NCI-H1417 treated with DMSO at 0.1 percent for 48 hours (cell line): ENCODE measurements at regions not wholly inside any gene's neighbourhood (a gene's known extent, or its start where the extent isn't known, plus 50 kb on each side); places are given as distances from the start of the nearest gene placed in this dataset.
"Not testable (repeated sequence)": the region's sequence is repeated elsewhere in the genome, so short reads cannot be mapped to it uniquely, and the experiment has no call there.

Source experiments
- DNase-seq: peaks from one replicate; lab custom pipeline; 2025; lab: John Stamatoyannopoulos, UW

DNA sequence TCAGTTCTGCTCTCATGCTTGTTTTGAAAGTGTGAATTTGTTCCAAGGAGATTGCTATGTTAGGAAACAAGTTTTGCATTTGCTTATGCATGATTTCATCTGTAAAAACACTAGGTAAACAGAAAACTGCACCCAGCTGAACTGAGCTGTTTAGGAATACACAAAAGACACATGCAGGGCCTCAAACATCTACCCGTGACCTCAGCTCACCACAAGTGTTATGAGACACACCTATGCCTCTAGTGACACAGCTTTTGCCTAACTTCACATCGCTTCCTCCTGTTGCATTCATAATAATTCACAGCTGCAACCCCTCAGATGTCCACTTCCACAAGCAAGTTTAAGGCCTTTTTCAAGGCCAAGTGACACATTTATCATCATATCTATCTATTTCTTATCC is 98.0 kb upstream of the SLC24A3 start:
- no peak for DNase-seq

DNA sequence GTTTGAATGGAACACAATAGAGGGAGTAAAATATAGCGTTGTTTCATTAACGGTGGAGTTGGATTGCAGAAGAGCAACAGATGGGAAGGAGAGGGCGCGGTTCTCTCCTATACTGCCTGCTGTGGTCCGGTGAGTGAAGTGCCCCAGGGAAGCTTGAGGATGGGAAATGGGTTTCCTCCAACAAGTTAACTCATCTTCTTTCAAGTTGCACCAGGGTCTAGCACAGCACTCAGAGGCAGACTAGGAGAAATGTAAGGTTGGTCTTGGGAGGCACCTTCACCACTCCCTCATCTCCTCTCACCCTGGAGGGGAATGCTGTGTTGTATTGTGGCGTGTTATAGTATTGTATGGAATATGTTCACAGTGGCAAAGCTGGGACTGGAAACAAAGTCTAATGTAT is 96.9 kb upstream of the SLC24A3 start:
- DNase-seq, result no peak

DNA sequence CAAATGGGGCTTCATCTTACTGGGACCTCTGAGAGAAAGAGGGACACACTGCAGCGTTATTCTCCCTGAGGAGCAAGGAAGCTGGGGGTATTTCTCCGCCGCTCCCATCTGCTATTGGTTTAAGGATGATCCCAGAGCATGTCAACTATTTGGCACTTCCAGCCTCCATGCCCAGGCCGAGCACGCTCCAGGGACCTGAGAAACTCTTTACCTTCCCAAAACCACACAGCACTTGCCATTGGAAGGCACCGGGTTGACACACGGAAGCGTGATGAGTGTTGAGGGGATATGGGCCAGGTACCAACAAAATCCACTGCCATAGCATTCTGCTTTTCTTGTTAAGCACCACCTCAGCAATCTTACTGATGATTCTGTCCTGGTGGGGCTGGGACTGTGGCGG is 92.4 kb upstream of the SLC24A3 start:
- no peak for DNase-seq

DNA sequence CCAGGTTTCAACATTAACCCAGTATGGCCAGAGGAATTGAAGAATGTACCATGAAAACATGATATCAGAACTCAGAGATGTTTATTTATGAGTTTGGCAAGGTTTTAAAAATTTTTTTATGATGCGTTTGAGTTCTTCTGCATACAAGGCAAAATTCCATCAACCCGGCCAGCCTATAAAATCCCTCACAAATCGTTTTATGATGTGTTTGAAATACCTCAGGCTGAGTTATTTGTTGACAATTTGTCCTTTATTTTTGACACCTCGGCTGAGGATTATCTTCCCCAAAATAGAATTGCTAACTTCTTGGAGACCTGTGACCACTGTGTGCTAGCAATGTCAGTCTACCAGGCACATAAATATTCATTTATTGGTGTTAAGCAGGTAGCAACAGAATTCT is 91.9 kb upstream of the SLC24A3 start:
- no peak for DNase-seq

DNA sequence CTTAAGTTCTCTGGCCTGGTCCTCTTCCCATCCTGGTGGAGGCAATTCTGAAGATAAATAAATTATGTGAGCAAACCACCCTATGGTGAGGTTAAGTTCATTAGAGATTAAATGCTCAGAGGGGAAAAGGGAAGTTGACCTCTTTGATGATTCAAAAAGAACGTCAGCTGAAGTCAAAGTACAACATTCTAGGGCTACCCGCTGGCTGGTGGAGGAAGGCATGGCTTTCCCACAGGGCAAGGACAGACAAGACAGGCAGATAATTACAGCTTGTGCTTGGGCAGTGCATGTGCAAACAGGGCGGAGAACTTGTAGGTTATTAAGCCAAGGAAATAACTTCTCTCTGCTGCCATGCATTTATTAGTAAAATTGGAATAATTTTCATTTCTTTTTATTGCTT is 91.0 kb upstream of the SLC24A3 start:
- DNase-seq, result no peak

DNA sequence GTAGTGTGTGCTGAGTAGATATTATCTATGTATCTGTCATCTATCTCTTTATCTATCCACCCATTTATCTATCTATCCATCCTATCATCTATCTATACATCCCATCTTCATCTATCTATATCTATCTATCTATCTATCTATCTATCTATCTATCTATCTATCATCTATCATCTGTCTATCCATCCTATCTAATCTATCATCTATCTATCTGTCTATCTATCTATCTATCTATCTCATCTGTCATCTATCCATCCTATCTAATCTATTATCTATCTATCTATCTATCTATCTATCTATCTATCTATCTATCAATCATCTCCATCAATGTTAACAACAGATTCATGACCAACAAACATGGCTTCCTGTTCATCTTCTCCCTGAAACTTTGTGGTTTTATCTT is 90.5 kb upstream of the SLC24A3 start:
- no peak for DNase-seq

DNA sequence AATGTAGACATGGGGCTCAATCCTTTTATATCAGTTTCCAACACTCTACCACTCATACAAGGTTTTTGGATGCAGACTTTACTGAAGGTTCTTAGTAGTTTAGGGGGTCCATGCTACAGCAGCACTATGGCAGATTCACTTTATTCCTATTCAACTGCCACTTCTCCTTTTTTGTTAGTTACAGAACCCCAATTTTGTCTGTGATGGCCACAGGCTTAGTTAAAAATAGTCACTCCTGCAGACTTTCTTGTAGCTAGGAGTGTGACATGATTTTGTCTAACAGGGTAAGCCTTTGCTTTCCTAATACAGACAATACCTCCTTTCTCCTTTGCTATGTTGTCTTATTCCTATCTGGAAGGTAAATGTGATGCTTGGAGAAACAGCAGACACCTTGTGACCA is 90.0 kb upstream of the SLC24A3 start:
- DNase-seq, result no peak

DNA sequence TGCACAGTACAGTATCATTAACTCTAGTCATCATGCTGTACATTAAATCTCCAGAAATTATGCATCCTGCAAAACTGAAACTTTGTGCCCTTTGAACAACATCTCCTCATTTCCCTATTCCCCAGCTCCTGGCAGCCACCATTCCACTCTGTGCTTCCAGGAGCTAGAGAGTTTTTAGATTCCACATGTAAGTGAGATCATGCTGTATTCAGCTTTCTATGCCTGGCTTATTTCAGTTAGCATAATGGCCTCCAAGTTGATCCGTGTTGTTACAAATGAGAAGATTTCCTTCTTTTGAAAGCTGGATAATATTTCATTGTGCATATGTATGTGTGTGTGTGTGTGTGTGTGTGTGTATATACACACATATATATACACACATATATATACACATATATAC is 86.9 kb upstream of the SLC24A3 start:
- no peak for DNase-seq

DNA sequence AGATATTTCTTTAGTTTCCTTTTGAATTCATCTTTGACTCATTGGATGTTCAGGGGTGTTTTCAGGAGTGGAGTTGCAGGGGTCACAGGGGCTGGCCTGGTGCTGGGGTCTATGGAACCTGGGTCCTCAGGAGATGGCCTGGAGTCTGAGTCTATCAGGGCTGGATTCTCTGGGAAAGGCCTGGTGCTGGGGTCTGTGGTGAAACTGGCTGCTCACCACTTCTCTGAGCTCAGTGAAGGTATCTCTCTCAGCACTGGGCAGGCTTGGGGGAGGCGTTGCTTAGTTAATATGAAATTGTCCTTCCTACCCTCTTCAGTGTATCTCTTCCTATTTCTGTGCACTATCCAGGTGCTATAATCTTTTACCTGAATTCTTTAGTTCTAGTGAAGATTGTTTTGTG is 83.1 kb upstream of the SLC24A3 start:
- no peak for DNase-seq

DNA sequence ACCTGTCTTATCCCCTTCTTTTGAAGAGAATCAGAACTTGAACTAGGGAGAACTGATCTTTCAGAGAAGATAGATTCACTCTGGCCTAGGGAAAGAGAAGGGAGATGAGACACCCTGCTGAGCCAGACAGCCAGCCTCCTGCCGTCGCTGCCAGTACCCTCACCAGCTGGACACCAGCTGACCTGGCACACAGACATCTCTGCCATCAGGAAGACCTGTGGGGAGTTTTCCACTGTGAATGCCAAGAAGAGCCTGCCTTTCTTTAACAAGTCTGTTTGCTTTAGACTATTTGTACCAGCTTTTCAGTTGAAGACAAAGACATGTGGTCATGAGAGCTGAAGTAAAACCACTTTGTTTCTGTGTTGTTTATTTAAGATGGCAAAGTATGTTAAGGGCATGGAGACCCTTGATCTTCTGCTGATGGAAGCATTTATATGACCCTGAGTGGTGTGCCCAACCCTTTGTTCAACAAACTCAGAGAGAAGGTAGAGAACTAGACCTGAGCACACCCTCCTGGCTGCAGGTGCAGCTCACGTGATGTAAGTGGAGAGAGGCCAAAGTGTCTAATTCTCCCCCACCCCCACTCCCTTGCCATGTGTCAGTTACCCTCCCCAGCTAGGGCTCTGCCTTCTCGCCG is 82.3 kb upstream of the SLC24A3 start:
- DNase-seq, result peak; percentile 27

DNA sequence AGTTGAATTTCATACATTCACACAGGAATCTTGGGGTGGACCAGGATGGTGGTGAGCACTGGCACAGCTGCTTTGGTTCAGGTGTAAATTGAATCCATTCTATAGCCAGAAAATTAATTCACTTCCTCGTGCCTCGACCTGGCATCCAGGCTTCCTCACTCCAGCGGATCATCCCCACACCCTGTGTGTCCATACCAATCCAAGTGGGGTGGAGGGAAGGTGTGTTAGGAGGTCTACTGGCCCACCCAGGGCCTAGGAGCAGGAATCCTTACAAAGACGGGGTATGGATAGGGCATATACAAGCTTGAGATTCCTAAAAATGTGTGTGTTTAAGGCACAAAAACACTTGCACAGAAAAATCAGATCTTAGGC is 81.8 kb upstream of the SLC24A3 start:
- DNase-seq, result no peak

DNA sequence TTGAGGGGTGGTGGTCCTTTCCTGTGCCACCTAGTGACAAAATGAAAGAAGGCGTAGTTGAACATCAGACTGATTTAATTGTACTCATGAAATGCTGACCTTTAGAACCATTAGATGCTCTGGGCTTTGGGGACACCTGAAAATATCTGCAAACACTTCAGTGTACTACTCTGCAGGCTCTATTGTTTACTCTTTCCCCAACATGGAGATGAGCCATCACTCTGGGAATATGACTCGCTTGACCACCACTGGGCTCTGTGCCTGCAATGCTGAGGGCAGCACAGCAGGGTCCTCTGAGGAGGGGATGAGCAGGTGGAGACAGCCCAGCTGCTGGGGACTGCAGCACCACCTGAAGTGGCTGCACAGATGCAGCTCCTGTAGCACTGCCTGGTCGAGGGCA is 74.8 kb upstream of the SLC24A3 start:
- DNase-seq, result peak; percentile 33

DNA sequence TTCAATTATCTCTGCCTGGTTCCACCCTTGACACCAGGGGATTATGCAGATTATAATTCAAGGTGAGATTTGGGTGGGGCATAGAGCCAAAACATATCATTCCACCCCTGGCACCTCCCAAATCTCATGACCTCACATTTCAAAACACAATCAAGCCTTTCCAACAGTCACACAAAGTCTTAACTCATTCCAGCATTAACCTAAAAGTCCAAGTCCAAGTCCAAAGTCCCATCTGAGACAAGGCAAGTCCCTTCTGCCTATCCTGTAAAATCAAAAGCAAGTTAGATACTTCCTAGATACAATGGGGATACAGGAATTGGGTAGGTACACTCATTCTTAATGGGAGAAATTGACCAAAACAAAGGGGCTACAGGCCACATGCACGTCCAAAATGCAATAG is 73.7 kb upstream of the SLC24A3 start:
- DNase-seq, result no peak

DNA sequence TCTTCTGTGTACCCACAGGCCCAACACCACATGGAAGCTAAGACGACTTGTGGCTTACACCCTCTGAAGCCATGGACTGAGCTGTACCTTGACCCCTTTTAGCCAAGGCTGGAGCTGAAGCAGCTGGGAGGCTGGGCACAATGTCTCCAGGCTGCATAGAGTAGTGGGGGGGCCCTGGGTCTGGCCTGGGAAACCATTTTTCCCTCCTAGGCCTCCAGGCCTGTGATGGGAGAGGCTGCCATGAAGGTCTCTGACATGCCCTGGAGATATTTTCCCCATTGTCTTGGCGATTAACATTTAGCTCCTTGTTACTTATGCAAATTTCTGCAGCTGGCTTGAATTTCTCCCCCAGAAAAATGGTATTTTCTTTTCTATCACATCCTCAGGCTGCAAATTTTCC is 72.9 kb upstream of the SLC24A3 start:
- not testable (repeated sequence) for DNase-seq

DNA sequence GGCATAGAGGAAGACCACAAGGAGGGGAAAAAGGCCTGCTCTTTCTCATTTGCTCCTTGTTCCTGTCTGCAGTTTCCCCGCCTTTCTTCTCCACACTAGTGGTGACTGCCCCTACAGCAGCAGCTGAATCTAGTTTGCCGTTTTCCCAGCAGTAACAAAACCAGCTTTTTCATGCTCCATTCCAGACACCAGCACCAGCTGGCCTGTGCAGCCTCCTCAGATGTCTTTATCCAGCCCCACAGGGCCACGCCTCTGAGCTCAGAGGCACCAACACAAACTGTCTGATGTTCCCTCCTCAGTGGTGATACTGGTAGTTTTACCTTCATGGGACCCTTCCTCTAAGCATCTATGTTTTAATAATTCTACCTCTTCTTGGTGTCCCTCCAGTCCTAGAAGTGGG is 70.4 kb upstream of the SLC24A3 start:
- no peak for DNase-seq

DNA sequence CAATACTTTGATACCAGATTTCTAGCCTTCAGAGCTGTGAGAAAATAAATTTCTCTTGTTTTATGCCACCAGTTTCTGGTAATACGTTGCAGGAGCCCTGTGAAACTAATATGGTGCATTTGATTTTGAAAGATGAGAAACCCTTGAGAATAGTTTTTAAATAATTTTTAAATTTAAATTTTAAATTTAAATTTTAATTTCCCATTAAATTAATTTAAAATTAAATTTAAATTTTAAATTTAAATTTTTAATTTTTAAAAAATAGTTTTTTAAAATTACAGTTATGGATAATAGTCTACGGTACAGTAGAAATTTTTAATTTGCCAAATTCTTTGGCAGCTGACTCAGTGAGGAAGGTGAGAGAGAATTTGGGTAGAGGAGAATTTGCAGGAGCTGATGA is 68.6 kb upstream of the SLC24A3 start:
- no peak for DNase-seq

DNA sequence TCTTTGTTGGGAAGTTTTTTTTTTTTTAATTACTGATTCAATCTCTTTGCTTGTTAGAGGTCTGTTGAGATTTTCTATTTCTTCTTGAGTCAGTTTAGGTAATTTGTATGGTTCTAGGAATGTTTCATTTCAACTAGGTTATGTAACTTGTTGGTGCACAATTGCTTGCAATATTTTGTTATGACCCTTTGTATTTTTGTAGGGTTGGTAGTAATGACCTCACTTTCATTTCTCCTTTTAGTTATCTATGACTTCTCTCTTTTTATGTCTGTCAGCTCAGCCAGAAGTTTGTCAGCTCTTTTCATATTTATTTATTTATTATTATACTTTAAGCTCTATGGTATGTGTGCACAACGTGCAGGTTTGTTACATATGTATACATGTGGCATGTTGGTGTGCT is 51.1 kb upstream of the SLC24A3 start:
- no peak for DNase-seq
